ENCODE measurements at regions not wholly inside any gene's neighbourhood (a gene's known extent, or its start where the extent isn't known, plus 50 kb on each side); places are given as distances from the start of the nearest gene placed in this dataset.

GRCh38 chr2:21519412-21519811 lies 395.6 kb downstream of the TDRD15 start:
- no peak for DNase-seq (ENCODE audit: extremely low spot score)
- ChIA-PET CTCF (no interaction called here), POLR2A (no interaction called here)
- TF ChIP-seq BHLHE40 (IDR thresholded peaks at IDR 0.05; ENCODE audit: borderline replicate concordance) (no peak), FOXK2 (IDR thresholded peaks at IDR 0.05) (no peak), SP1 (IDR thresholded peaks at IDR 0.05) (no peak), L3MBTL2 (conservative IDR thresholded peaks at IDR 0.05) (no peak), SUZ12 (IDR thresholded peaks at IDR 0.05) (no peak), PKNOX1 (IDR thresholded peaks at IDR 0.05) (no peak), NFRKB (IDR thresholded peaks at IDR 0.05) (no peak), HDGF (IDR thresholded peaks at IDR 0.05; ENCODE audit: borderline replicate concordance) (no peak), LEF1 (IDR thresholded peaks at IDR 0.05; ENCODE audit: borderline replicate concordance) (no peak)

- TF ChIP-seq HDGF (IDR thresholded peaks at IDR 0.05; ENCODE audit: borderline replicate concordance) (no peak), CTBP1 (IDR thresholded peaks at IDR 0.05; ENCODE audit: borderline replicate concordance) (no peak), FOXM1 (IDR thresholded peaks at IDR 0.05; ENCODE audit: borderline replicate concordance) (no peak), LEF1 (IDR thresholded peaks at IDR 0.05; ENCODE audit: borderline replicate concordance) (no peak), ARNT (IDR thresholded peaks at IDR 0.05) (no peak), BHLHE40 (IDR thresholded peaks at IDR 0.05; ENCODE audit: borderline replicate concordance) (no peak), ZNF384 (IDR thresholded peaks at IDR 0.05) (no peak), NFRKB (IDR thresholded peaks at IDR 0.05) (no peak)
- ChIA-PET CTCF (no interaction called here), POLR2A (no interaction called here)
- DNase-seq (ENCODE audit: extremely low spot score) = no peak
Observed at GRCh38 chr2:21519821-21520220, 396.1 kb downstream of the TDRD15 start.

- CTCF ChIA-PET = no interaction called here
- DNase-seq (ENCODE audit: extremely low spot score) = no peak
- TF ChIP-seq PKNOX1 (IDR thresholded peaks at IDR 0.05) = no peak
- no peak for TF ChIP-seq LEF1 (IDR thresholded peaks at IDR 0.05; ENCODE audit: borderline replicate concordance)
- no peak for TF ChIP-seq ARNT (IDR thresholded peaks at IDR 0.05)
- TF ChIP-seq CTBP1 (IDR thresholded peaks at IDR 0.05; ENCODE audit: borderline replicate concordance) = no peak
- POLR2A ChIA-PET = no interaction called here
Observed at GRCh38 chr2:21535826-21536225, 412.1 kb downstream of the TDRD15 start.

GRCh38 chr2:21539685-21540084 lies 415.9 kb downstream of the TDRD15 start:
- ChIA-PET POLR2A (no interaction called here), CTCF (no interaction called here)
- DNase-seq (ENCODE audit: extremely low spot score) = no peak
- TF ChIP-seq SUZ12 (IDR thresholded peaks at IDR 0.05) = no peak
- no peak for TF ChIP-seq L3MBTL2 (conservative IDR thresholded peaks at IDR 0.05)
- no peak for TF ChIP-seq LEF1 (IDR thresholded peaks at IDR 0.05; ENCODE audit: borderline replicate concordance)
- TF ChIP-seq ARNT (IDR thresholded peaks at IDR 0.05) = no peak
- TF ChIP-seq BHLHE40 (IDR thresholded peaks at IDR 0.05; ENCODE audit: borderline replicate concordance) = no peak
- no peak for TF ChIP-seq FOXA1 (IDR thresholded peaks at IDR 0.05)
- no peak for TF ChIP-seq HDGF (IDR thresholded peaks at IDR 0.05; ENCODE audit: borderline replicate concordance)
- no peak for TF ChIP-seq FOXK2 (IDR thresholded peaks at IDR 0.05)
- TF ChIP-seq TARDBP (IDR thresholded peaks at IDR 0.05) = no peak
- TF ChIP-seq SP1 (IDR thresholded peaks at IDR 0.05) = no peak
- TF ChIP-seq CTBP1 (IDR thresholded peaks at IDR 0.05; ENCODE audit: borderline replicate concordance) = no peak
- TF ChIP-seq NFRKB (IDR thresholded peaks at IDR 0.05) = no peak
- TF ChIP-seq ZNF384 (IDR thresholded peaks at IDR 0.05) = no peak

- TF ChIP-seq CTBP1 (IDR thresholded peaks at IDR 0.05; ENCODE audit: borderline replicate concordance) = no peak
- no peak for TF ChIP-seq LEF1 (IDR thresholded peaks at IDR 0.05; ENCODE audit: borderline replicate concordance)
- TF ChIP-seq SP1 (IDR thresholded peaks at IDR 0.05) = no peak
- no peak for TF ChIP-seq FOXM1 (IDR thresholded peaks at IDR 0.05; ENCODE audit: borderline replicate concordance)
- no peak for TF ChIP-seq SUZ12 (IDR thresholded peaks at IDR 0.05)
- TF ChIP-seq FOXA1 (IDR thresholded peaks at IDR 0.05) = no peak
- TF ChIP-seq FOXK2 (IDR thresholded peaks at IDR 0.05) = no peak
- TF ChIP-seq L3MBTL2 (conservative IDR thresholded peaks at IDR 0.05) = no peak
- TF ChIP-seq TARDBP (IDR thresholded peaks at IDR 0.05) = no peak
- no peak for TF ChIP-seq PKNOX1 (IDR thresholded peaks at IDR 0.05)
- TF ChIP-seq HDGF (IDR thresholded peaks at IDR 0.05; ENCODE audit: borderline replicate concordance) = no peak
- TF ChIP-seq ARNT (IDR thresholded peaks at IDR 0.05) = no peak
- no peak for TF ChIP-seq ELF4 (IDR thresholded peaks at IDR 0.05)
- TF ChIP-seq BHLHE40 (IDR thresholded peaks at IDR 0.05; ENCODE audit: borderline replicate concordance) = no peak
- no peak for TF ChIP-seq ZNF384 (IDR thresholded peaks at IDR 0.05)
- TF ChIP-seq NFRKB (IDR thresholded peaks at IDR 0.05) = no peak
- ChIA-PET POLR2A (no interaction called here), CTCF (no interaction called here)
- DNase-seq (ENCODE audit: extremely low spot score) = no peak
Observed at GRCh38 chr2:21543630-21544029, 419.9 kb downstream of the TDRD15 start.

- no peak for DNase-seq (ENCODE audit: extremely low spot score)
- ChIA-PET POLR2A (no interaction called here), CTCF (no interaction called here)
- TF ChIP-seq BHLHE40 (IDR thresholded peaks at IDR 0.05; ENCODE audit: borderline replicate concordance) (no peak), TARDBP (IDR thresholded peaks at IDR 0.05) (no peak), HDGF (IDR thresholded peaks at IDR 0.05; ENCODE audit: borderline replicate concordance) (no peak), PKNOX1 (IDR thresholded peaks at IDR 0.05) (no peak), FOXM1 (IDR thresholded peaks at IDR 0.05; ENCODE audit: borderline replicate concordance) (no peak), NFRKB (IDR thresholded peaks at IDR 0.05) (no peak), SUZ12 (IDR thresholded peaks at IDR 0.05) (no peak), ELF4 (IDR thresholded peaks at IDR 0.05) (no peak), SP1 (IDR thresholded peaks at IDR 0.05) (no peak), L3MBTL2 (conservative IDR thresholded peaks at IDR 0.05) (no peak), FOXK2 (IDR thresholded peaks at IDR 0.05) (no peak), CTBP1 (IDR thresholded peaks at IDR 0.05; ENCODE audit: borderline replicate concordance) (no peak), LEF1 (IDR thresholded peaks at IDR 0.05; ENCODE audit: borderline replicate concordance) (no peak), ARNT (IDR thresholded peaks at IDR 0.05) (no peak), FOXA1 (IDR thresholded peaks at IDR 0.05) (no peak), ZNF384 (IDR thresholded peaks at IDR 0.05) (no peak)
Observed at GRCh38 chr2:21544392-21544791, 420.6 kb downstream of the TDRD15 start.
